ENCODE measurements at regions not wholly inside any gene's neighbourhood (a gene's known extent, or its start where the extent isn't known, plus 50 kb on each side); places are given as distances from the start of the nearest gene placed in this dataset.

DNA sequence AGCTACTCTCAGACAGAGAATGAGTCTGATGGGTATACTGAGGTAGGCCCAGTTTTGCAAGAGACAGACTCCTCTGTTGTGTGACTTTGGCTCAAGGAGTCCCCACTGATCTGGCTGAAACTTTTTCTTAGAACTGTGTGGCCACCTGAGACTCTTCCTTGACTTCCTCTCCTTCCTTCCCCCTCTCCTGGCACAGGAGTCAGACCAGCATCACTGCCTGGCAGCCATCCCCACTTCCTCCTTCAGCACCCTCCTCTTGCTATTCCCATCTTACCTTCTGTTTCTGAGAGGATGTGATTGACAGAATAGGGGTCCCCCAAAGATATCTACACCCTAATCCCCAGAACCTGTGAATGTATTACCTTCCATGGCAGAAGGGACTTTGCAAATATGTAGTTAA, 351.1 kb downstream of the MN1 start:
- TF ChIP-seq, protein P1, sequence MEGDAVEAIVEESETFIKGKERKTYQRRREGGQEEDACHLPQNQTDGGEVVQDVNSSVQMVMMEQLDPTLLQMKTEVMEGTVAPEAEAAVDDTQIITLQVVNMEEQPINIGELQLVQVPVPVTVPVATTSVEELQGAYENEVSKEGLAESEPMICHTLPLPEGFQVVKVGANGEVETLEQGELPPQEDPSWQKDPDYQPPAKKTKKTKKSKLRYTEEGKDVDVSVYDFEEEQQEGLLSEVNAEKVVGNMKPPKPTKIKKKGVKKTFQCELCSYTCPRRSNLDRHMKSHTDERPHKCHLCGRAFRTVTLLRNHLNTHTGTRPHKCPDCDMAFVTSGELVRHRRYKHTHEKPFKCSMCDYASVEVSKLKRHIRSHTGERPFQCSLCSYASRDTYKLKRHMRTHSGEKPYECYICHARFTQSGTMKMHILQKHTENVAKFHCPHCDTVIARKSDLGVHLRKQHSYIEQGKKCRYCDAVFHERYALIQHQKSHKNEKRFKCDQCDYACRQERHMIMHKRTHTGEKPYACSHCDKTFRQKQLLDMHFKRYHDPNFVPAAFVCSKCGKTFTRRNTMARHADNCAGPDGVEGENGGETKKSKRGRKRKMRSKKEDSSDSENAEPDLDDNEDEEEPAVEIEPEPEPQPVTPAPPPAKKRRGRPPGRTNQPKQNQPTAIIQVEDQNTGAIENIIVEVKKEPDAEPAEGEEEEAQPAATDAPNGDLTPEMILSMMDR (IDR thresholded peaks at IDR 0.05), result no peak
- no peak for TF ChIP-seq POLR2AphosphoS5 (IDR thresholded peaks at IDR 0.05)

All from prostate gland (tissue), 2 donors.